Occipital lobe (tissue), 1 donor: ENCODE measurements at regions not wholly inside any gene's neighbourhood (a gene's known extent, or its start where the extent isn't known, plus 50 kb on each side); places are given as distances from the start of the nearest gene placed in this dataset.
A peak's percentile ranks its signal among the peaks of the same experiment; 100 is the strongest.
"Not testable (repeated sequence)": the region's sequence is repeated elsewhere in the genome, so short reads cannot be mapped to it uniquely, and the experiment has no call there.

Source experiments
- DNase-seq: peaks from one replicate; lab custom pipeline; 2025; lab: John Stamatoyannopoulos, UW

- no peak for DNase-seq
Measured at GRCh38 chr4:169342906-169343564, 72.3 kb upstream of the SH3RF1 start.

- DNase-seq = no peak
Measured at GRCh38 chr4:169342159-169342860, 71.6 kb upstream of the SH3RF1 start.

DNA sequence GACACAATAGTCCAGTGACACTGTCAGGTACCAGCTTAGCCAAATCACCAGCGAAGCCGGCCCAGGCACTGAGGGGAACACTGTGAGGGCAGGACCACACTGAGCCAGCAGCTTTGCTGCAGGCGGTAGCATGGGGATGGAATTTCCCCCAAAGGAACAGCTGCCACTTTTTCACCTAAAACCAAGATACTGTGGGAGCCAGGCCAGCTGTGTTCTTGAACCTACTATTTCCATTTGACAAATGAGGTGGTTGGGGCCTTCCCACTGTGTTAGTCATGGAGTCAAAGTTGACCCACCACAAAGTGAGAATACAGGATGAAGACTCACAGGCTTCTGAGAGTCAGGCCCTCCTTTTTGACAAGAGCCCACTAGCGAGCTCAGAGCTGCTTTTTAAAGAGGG lies 70.7 kb upstream of the SH3RF1 start:
- DNase-seq = no peak

GRCh38 chr4:169340834-169341233 lies 70.1 kb upstream of the SH3RF1 start:
- peak; percentile 30 for DNase-seq

GRCh38 chr4:169338241-169338640 lies 67.5 kb upstream of the SH3RF1 start:
- DNase-seq = no peak

DNA sequence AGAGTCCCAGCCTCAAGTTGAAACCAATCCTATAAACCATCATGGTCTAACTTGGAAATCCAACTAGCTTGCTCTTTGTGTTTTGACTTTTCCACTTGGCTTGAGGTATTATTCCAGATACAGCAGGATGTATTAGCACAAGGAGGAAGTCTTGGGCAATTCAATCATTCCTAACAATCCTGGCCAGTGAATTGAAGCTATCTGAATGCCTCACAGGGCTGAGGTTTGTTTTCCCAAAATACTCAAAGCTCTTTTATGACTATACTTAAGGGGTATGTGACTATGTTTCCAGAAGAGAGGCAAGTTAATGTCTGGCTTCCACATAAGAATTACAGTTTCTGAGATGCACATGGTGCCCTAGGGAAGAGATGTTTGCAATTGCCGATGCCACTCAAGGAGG lies 66.8 kb upstream of the SH3RF1 start:
- no peak for DNase-seq

- DNase-seq = no peak
Measured at GRCh38 chr4:169335331-169335730, 64.6 kb upstream of the SH3RF1 start.

GRCh38 chr4:169334335-169334734 lies 63.6 kb upstream of the SH3RF1 start:
- no peak for DNase-seq

GRCh38 chr4:169333265-169333664 lies 62.5 kb upstream of the SH3RF1 start:
- no peak for DNase-seq

DNA sequence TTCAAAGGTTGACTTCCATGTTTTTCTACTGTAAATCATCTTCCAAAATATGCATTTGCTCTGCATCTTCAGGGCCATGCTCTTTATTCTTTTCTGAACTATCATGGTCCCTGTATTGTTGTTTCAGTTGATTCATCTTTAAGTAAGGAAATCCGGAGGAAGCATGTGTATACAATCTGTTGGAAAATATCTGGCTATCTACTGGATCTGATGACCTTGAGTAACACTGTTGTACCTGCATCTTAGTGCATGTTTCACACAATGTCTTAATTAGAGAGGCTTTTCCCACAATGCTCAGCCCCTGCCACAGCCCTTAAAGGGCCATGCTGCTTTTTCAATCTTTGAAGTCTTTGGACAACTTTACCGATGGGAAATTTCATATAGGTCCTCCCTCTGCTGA lies 61.8 kb upstream of the SH3RF1 start:
- no peak for DNase-seq

GRCh38 chr4:169330811-169331210 lies 60.1 kb upstream of the SH3RF1 start:
- no peak for DNase-seq

DNA sequence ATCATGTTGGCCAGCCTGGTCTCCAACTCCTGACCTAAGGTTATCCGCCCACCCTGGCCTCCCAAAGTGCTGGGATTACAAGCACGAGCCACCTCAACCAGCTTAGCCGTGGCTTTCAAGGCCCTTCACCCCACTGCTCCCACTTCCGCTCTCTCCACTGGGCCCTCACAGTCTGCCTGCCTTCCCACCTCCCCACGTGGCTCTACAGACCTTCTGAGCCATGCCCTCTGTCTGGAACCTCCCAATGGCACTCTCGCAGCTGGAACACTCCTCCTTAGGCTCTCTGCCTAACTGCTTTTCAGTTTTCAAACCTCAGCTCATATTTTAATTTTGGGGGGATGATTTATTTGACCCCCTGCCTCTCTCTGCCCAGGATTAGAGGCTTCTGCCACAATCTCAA lies 59.3 kb upstream of the SH3RF1 start:
- DNase-seq = no peak

- DNase-seq = no peak
Measured at GRCh38 chr4:169327951-169328350, 57.2 kb upstream of the SH3RF1 start.

DNA sequence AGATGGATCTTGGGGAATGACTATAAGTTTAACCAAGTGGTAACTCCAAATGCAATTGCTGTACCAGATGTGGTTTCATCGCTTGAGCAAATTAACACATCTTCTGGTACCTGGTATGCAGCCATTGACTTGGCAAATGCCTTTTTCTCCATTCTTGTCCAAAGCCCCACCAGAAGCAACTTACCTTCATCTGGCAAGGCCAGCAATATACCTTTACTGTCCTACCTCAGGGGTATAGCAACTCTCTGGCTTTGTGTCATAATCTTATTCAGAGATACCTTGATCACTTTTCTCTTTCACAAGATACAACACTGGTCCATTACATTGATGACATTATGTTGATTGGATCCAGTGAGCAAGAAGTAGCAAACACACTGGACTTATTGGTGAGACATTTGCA lies 53.2 kb upstream of the SH3RF1 start:
- DNase-seq = not testable (repeated sequence)

- not testable (repeated sequence) for DNase-seq
Measured at GRCh38 chr4:169322833-169323232, 52.1 kb upstream of the SH3RF1 start.
